HL-60 (cell line): ENCODE measurements at regions not wholly inside any gene's neighbourhood (a gene's known extent, or its start where the extent isn't known, plus 50 kb on each side); places are given as distances from the start of the nearest gene placed in this dataset.
A peak's percentile ranks its signal among the peaks of the same experiment; 100 is the strongest.

ENCODE experiments used
- DNase-seq, 2 experiments: peaks; one replicate each; pipeline ENCODE4 v3.0.0-alpha.2; 2010 to 2020; ENCODE audit warnings: low read depth in 1 of 2, low spot score in 1 of 2
- H3K27ac ChIP-seq: fragments of 250-450 bp; sonication (Bioruptor Pico); replicated peaks from 2 replicates; pipeline ENCODE4 v1.5.1; 2020; ENCODE audit warnings: mild to moderate bottlenecking, moderate library complexity
- H3K27me3 ChIP-seq: fragments of 250-450 bp; sonication (Bioruptor Pico); 2 replicates; pipeline ENCODE4 v1.5.1; 2021; ENCODE audit warnings: mild to moderate bottlenecking, moderate library complexity; ENCODE audit not compliant: insufficient read depth, poor library complexity, severe bottlenecking
- H3K4me3 ChIP-seq: replicated peaks from 2 replicates; pipeline ENCODE4 v1.5.1; 2011; ENCODE audit warnings: mild to moderate bottlenecking, control low read depth, low read length; ENCODE audit not compliant: insufficient read depth
- CTCF ChIP-seq: IDR thresholded peaks from one replicate; pipeline ENCODE4 v1.5.1; 2011; ENCODE audit warnings: low read length, control low read depth, inconsistent platforms; ENCODE audit not compliant: insufficient read depth
- GABPA ChIP-seq: IDR thresholded peaks from 2 replicates; pipeline ENCODE4 v1.6.1; 2012; ENCODE audit warnings: low read depth
- POLR2AphosphoS5 ChIP-seq: IDR thresholded peaks from 2 replicates; pipeline ENCODE4 v1.6.1; 2012; ENCODE audit warnings: low read depth
- SPI1 ChIP-seq: IDR thresholded peaks from 2 replicates; pipeline ENCODE4 v1.6.1; 2012; ENCODE audit warnings: low read depth, mild to moderate bottlenecking, borderline replicate concordance
- TF ChIP-seq, protein P1 (sequence below): IDR thresholded peaks from 2 replicates; pipeline ENCODE4 v1.6.1; 2012; ENCODE audit warnings: low read depth; ENCODE audit not compliant: insufficient replicate concordance

GRCh38 chr18:24840640-24841039 lies 380.2 kb downstream of the HRH4 start:
- H3K27me3 ChIP-seq: no peaks in the 10 kb centered on the region
- no peak for DNase-seq
- H3K27ac ChIP-seq: no peak overlapping the region
- no peak overlapping the region for H3K4me3 ChIP-seq
- TF ChIP-seq SPI1 (no peak), CTCF (no peak), GABPA (no peak), POLR2AphosphoS5 (no peak)
- TF ChIP-seq, protein P1, sequence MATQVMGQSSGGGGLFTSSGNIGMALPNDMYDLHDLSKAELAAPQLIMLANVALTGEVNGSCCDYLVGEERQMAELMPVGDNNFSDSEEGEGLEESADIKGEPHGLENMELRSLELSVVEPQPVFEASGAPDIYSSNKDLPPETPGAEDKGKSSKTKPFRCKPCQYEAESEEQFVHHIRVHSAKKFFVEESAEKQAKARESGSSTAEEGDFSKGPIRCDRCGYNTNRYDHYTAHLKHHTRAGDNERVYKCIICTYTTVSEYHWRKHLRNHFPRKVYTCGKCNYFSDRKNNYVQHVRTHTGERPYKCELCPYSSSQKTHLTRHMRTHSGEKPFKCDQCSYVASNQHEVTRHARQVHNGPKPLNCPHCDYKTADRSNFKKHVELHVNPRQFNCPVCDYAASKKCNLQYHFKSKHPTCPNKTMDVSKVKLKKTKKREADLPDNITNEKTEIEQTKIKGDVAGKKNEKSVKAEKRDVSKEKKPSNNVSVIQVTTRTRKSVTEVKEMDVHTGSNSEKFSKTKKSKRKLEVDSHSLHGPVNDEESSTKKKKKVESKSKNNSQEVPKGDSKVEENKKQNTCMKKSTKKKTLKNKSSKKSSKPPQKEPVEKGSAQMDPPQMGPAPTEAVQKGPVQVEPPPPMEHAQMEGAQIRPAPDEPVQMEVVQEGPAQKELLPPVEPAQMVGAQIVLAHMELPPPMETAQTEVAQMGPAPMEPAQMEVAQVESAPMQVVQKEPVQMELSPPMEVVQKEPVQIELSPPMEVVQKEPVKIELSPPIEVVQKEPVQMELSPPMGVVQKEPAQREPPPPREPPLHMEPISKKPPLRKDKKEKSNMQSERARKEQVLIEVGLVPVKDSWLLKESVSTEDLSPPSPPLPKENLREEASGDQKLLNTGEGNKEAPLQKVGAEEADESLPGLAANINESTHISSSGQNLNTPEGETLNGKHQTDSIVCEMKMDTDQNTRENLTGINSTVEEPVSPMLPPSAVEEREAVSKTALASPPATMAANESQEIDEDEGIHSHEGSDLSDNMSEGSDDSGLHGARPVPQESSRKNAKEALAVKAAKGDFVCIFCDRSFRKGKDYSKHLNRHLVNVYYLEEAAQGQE: no peak

- Histone ChIP-seq H3K27me3 (no peaks in the 10 kb centered on the region), H3K4me3 (no peak overlapping the region), H3K27ac (no peak overlapping the region)
- TF ChIP-seq, protein P1: no peak
- DNase-seq: no peak
Observed at GRCh38 chr18:24841536-24841935, 381.1 kb downstream of the HRH4 start.

- H3K27me3 ChIP-seq: no peaks in the 10 kb centered on the region
- no peak overlapping the region for H3K4me3 ChIP-seq
- DNase-seq: no peak
- TF ChIP-seq, protein P1: no peak
- TF ChIP-seq GABPA (no peak), SPI1 (no peak), POLR2AphosphoS5 (no peak), CTCF (no peak)
- no peak overlapping the region for H3K27ac ChIP-seq
Observed at GRCh38 chr18:24843123-24843522, 382.7 kb downstream of the HRH4 start.

GRCh38 chr18:24846138-24846537 lies 385.7 kb downstream of the HRH4 start:
- Histone ChIP-seq H3K27ac (no peak overlapping the region), H3K27me3 (peaks cover 2% of the 10 kb centered on the region), H3K4me3 (no peak overlapping the region)
- peak in 1 of 2 experiments; percentile 42 for DNase-seq
- TF ChIP-seq POLR2AphosphoS5 (no peak), SPI1 (peak; percentile 83)
